ENCODE measurements at regions not wholly inside any gene's neighbourhood (a gene's known extent, or its start where the extent isn't known, plus 50 kb on each side); places are given as distances from the start of the nearest gene placed in this dataset.

DNA sequence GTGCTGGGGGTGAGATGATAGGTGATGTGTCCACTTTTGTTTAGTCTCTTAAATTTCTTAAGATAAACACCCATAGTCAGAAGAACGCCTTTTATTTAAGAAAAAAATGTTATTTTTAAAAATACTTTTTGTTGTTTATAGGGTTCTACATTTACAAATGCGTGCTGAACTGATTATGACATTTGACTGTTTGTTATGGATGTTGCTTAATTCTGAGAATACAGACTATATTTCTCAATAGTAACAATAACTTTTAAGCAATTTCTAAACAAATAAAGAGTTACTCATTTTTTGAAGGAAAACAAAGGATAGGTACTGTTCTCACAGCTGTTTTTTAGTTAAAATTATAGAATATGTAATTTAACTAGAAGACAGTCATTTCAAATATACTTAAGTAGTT is 249.9 kb upstream of the GBE1 start:
- Histone ChIP-seq H3K4me3 (ENCODE audit: low read length) (no peak overlapping the region), H3K27me3 (replicated peaks; ENCODE audit: control insufficient read depth, insufficient read depth, low read length) (no peaks in the 10 kb centered on the region), H3K9ac (ENCODE audit: low read length) (no peak overlapping the region), H3K36me3 (ENCODE audit: control insufficient read depth, insufficient read depth, low read length, severe bottlenecking) (no peaks in the 10 kb centered on the region), H3K9me3 (ENCODE audit: control insufficient read depth, low read length) (peaks cover 10% of the 10 kb centered on the region), H3K4me1 (ENCODE audit: control insufficient read depth, insufficient read depth, low read length) (peaks cover 5% of the 10 kb centered on the region)
- peak; percentile 60 for DNase-seq (ENCODE audit: low read depth)

DNA sequence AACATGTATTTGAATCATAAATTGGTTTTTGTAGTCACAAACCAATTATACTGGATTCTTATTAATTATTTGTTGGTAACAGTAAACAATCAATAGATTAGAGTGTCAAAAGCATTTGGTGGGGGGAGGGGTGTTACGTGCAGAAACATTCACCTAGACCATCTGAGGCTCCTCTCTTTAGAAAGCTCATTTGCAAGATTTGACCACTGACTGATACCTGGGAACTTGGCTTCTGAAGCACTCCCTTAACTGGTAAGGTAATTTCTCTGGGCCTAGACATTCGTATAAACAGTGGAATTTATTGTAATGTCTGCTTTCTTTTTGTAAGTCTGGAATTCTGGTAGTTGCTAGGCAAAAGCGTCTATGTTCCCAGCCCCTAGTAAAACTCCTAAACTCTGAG is 243.8 kb upstream of the GBE1 start:
- no peaks in the 10 kb centered on the region for H3K36me3 ChIP-seq (ENCODE audit: control insufficient read depth, insufficient read depth, low read length, severe bottlenecking)
- H3K4me1 ChIP-seq (ENCODE audit: control insufficient read depth, insufficient read depth, low read length), result peaks cover 16% of the 10 kb centered on the region
- no peak overlapping the region for H3K9ac ChIP-seq (ENCODE audit: low read length)
- DNase-seq (ENCODE audit: low read depth), result no peak
- no peak overlapping the region for H3K4me3 ChIP-seq (ENCODE audit: low read length)
- H3K9me3 ChIP-seq (ENCODE audit: control insufficient read depth, low read length), result peaks cover 10% of the 10 kb centered on the region
- no peaks in the 10 kb centered on the region for H3K27me3 ChIP-seq (replicated peaks; ENCODE audit: control insufficient read depth, insufficient read depth, low read length)

DNA sequence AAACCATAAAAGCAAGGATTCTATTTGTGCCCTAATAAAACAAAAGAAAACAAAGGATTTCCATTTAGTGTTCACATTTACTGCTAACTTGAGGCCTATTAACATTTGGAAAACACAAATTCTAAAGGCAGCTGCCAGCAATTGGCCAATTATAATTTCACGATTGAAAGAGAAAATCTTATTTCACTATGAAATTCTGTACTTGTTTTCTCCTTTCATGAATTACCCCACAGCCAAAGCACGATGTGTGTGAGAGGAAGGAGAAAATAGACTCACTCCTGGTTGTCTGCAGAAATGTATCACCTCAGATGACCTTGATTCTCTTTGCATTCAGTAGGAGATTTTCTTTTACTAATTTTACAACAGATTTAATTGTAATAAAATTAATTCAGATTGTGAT is 242.8 kb upstream of the GBE1 start:
- no peak for DNase-seq (ENCODE audit: low read depth)
- H3K27me3 ChIP-seq (replicated peaks; ENCODE audit: control insufficient read depth, insufficient read depth, low read length), result no peaks in the 10 kb centered on the region
- H3K9me3 ChIP-seq (ENCODE audit: control insufficient read depth, low read length), result peaks cover 10% of the 10 kb centered on the region
- H3K4me3 ChIP-seq (ENCODE audit: low read length), result no peak overlapping the region
- no peak overlapping the region for H3K9ac ChIP-seq (ENCODE audit: low read length)
- H3K4me1 ChIP-seq (ENCODE audit: control insufficient read depth, insufficient read depth, low read length), result peaks cover 16% of the 10 kb centered on the region
- H3K36me3 ChIP-seq (ENCODE audit: control insufficient read depth, insufficient read depth, low read length, severe bottlenecking), result no peaks in the 10 kb centered on the region

DNA sequence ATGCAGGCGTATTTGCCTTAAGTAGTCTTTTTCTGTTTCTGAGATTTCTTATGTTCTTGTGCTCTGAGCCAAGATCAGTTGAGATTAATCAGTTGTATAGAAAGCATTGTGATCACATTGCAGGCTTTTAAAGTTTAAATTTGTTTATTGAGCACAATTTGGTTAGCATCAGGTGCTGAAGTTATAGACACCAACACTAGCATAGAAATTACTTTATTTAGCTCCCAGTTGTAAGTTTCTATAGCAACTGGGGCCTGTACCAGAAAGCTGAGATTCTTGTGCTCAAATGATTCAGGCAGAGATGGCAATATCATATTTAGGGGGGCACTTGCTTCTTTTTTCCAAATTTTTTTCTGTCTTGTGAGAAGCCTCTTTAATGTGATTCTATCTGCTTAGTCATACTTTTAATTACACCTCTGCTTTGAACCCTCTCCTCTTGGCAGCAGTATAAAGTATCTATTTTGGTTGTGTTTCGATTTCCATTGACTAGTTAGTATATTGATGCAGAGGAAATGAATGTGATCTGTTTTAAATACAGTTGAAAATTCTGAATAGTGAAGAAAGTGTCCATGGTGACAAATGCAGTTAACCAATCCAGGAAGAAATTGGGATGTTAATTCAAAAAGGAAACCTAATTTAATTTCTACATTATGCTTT is 241.7 kb upstream of the GBE1 start:
- Histone ChIP-seq H3K9ac (ENCODE audit: low read length) (no peak overlapping the region), H3K4me3 (ENCODE audit: low read length) (no peak overlapping the region), H3K9me3 (ENCODE audit: control insufficient read depth, low read length) (peaks cover 10% of the 10 kb centered on the region), H3K27me3 (replicated peaks; ENCODE audit: control insufficient read depth, insufficient read depth, low read length) (no peaks in the 10 kb centered on the region), H3K36me3 (ENCODE audit: control insufficient read depth, insufficient read depth, low read length, severe bottlenecking) (no peaks in the 10 kb centered on the region), H3K4me1 (ENCODE audit: control insufficient read depth, insufficient read depth, low read length) (peaks cover 22% of the 10 kb centered on the region)
- no peak for DNase-seq (ENCODE audit: low read depth)

DNA sequence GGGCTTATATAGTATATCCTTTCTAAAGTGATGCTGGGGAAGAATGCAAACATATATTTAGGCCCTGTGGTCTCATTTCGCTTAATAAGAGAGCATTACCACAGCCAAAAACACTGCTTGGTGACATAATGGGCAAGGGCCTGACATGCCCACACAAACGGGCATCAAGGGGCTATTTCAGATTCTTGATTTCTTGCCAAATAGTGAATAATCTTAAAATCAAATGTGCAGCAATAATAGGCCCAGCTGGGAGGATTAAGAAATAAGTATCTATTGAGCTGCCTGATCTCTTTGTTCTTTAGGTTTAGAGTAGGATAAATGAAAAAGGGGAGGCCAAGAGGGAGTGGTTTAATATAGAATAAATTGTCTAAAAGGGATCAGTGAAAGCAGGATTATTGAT is 241.0 kb upstream of the GBE1 start:
- no peak for DNase-seq (ENCODE audit: low read depth)
- H3K4me1 ChIP-seq (ENCODE audit: control insufficient read depth, insufficient read depth, low read length), result peaks cover 25% of the 10 kb centered on the region
- H3K36me3 ChIP-seq (ENCODE audit: control insufficient read depth, insufficient read depth, low read length, severe bottlenecking), result no peaks in the 10 kb centered on the region
- no peak overlapping the region for H3K4me3 ChIP-seq (ENCODE audit: low read length)
- no peak overlapping the region for H3K9ac ChIP-seq (ENCODE audit: low read length)
- H3K27me3 ChIP-seq (replicated peaks; ENCODE audit: control insufficient read depth, insufficient read depth, low read length), result no peaks in the 10 kb centered on the region
- H3K9me3 ChIP-seq (ENCODE audit: control insufficient read depth, low read length), result peaks cover 6% of the 10 kb centered on the region

DNA sequence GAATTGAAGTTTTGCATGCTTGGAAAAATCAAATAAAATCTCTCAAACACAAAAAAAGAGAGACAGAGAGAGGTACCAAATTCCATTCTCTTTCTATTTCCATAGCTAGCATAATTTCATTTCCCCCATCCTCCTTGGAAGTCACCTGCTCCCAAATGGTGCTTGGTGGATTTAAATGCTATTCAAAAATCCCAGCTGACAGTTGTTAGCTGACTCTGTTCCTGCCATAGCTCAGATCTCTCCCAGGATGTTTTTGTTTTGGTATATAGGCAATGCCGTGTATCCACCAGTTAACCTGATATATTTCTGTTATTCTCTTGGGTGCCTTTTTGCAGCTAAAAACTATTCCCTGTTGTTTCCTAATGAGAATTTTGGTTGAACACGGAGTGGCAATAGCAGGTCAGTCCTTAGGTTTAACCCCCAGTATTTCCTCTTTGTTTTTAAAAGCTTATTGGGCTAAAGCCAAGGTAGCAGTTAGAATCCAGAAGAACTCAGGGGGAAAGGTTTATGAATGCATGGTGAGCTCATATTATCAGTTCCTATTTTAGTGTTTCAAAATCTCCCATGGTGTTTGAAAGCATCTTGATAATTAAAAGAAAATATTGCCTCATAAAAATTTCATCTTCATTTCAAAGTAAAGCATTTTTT is 240.0 kb upstream of the GBE1 start:
- Histone ChIP-seq H3K4me1 (ENCODE audit: control insufficient read depth, insufficient read depth, low read length) (peaks cover 28% of the 10 kb centered on the region), H3K4me3 (ENCODE audit: low read length) (no peak overlapping the region), H3K9ac (ENCODE audit: low read length) (no peak overlapping the region), H3K9me3 (ENCODE audit: control insufficient read depth, low read length) (no peaks in the 10 kb centered on the region), H3K27me3 (replicated peaks; ENCODE audit: control insufficient read depth, insufficient read depth, low read length) (no peaks in the 10 kb centered on the region), H3K36me3 (ENCODE audit: control insufficient read depth, insufficient read depth, low read length, severe bottlenecking) (no peaks in the 10 kb centered on the region)
- DNase-seq (ENCODE audit: low read depth), result peak; percentile 18

DNA sequence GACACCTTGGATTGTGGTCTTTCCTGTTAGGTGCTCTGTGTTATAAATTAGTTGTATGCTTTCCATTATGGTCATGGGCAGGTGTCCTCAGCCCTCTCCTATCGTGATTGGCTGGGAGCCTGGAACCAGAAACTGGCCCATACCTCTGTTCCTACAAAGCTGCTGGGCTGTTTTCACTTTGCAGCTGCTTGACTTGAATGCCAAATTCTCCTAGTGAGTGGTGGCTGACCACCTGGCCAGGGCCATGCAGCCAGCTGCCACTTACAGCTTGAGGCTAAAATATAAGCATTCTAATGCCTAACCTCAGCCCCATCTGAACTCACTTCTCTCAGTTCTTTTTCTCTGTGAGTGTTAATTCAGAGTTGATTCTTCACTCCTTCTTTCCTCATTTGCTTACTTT is 239.3 kb upstream of the GBE1 start:
- no peaks in the 10 kb centered on the region for H3K36me3 ChIP-seq (ENCODE audit: control insufficient read depth, insufficient read depth, low read length, severe bottlenecking)
- no peak overlapping the region for H3K9ac ChIP-seq (ENCODE audit: low read length)
- no peak overlapping the region for H3K4me3 ChIP-seq (ENCODE audit: low read length)
- H3K4me1 ChIP-seq (ENCODE audit: control insufficient read depth, insufficient read depth, low read length), result peaks cover 24% of the 10 kb centered on the region
- H3K27me3 ChIP-seq (replicated peaks; ENCODE audit: control insufficient read depth, insufficient read depth, low read length), result no peaks in the 10 kb centered on the region
- DNase-seq (ENCODE audit: low read depth), result no peak
- H3K9me3 ChIP-seq (ENCODE audit: control insufficient read depth, low read length), result no peaks in the 10 kb centered on the region

DNA sequence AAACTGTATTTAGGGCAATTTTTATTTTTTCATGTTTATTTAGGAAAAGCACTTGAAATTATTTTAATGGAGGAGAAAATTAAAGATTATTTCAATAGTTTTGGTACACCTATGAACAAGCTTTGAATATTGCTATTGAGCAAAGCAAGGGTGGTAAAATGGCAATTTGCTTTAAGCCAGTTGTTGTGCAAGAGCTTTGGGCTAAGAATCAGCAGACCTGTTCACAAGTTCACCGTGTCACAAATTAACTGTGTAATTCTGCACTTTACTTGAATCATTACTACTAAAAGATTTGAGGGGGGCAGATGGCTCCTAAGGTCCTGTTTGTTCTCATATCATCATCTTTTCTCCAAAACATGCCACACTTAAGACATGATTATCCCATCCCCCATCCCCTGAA is 238.9 kb upstream of the GBE1 start:
- Histone ChIP-seq H3K36me3 (ENCODE audit: control insufficient read depth, insufficient read depth, low read length, severe bottlenecking) (no peaks in the 10 kb centered on the region), H3K9me3 (ENCODE audit: control insufficient read depth, low read length) (no peaks in the 10 kb centered on the region), H3K9ac (ENCODE audit: low read length) (no peak overlapping the region), H3K4me3 (ENCODE audit: low read length) (no peak overlapping the region), H3K27me3 (replicated peaks; ENCODE audit: control insufficient read depth, insufficient read depth, low read length) (no peaks in the 10 kb centered on the region), H3K4me1 (ENCODE audit: control insufficient read depth, insufficient read depth, low read length) (peaks cover 20% of the 10 kb centered on the region)
- no peak for DNase-seq (ENCODE audit: low read depth)

DNA sequence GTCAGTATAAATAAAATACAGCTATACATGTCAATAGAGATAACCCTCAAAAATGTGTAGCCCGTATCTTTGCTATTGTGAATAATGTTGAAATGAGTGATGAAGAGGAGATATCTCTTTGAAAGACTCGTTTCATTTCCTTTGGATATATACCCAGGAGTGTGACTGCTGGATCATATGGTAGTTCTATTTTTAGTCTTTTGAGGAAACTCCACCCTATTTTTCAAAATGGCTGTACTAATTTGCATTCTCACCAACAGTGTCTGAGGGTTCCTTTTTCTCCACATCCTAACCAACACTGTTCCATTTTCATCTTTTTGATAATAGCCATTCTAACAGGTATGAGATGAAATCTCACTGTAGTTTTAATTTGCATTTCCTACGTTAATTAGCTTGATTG is 237.5 kb upstream of the GBE1 start:
- no peaks in the 10 kb centered on the region for H3K9me3 ChIP-seq (ENCODE audit: control insufficient read depth, low read length)
- no peak overlapping the region for H3K4me3 ChIP-seq (ENCODE audit: low read length)
- H3K4me1 ChIP-seq (ENCODE audit: control insufficient read depth, insufficient read depth, low read length), result peaks cover 19% of the 10 kb centered on the region
- H3K36me3 ChIP-seq (ENCODE audit: control insufficient read depth, insufficient read depth, low read length, severe bottlenecking), result no peaks in the 10 kb centered on the region
- H3K27me3 ChIP-seq (replicated peaks; ENCODE audit: control insufficient read depth, insufficient read depth, low read length), result no peaks in the 10 kb centered on the region
- H3K9ac ChIP-seq (ENCODE audit: low read length), result no peak overlapping the region
- DNase-seq (ENCODE audit: low read depth), result no peak

DNA sequence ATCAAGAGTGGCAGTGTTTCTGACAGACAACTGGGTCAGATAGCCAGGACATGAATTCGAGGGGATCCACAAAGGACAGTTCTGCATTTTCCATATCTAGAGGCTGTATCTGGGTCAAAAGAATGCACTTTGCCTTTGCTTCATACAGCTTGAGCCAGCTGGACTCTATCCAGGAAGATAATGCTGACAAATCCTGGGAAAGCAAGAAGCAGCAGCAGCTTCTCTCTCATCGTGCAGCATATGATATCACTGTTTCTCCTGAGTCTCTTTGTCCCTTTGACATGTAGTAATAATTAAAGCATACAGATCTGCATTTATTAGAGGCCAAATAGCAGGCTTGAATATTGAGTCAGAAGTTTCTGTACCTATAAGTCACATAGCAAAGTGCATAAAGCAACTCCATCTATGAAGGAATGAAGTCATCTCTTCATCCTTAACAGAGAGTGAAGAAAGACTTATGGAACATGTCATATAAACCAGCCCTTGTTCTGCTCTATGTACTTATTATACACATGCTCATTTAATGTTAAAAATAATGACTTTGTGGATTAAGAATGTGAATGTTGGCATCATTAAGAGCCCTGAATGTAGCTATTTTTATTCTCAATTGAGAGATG is 236.8 kb upstream of the GBE1 start:
- Histone ChIP-seq H3K36me3 (ENCODE audit: control insufficient read depth, insufficient read depth, low read length, severe bottlenecking) (no peaks in the 10 kb centered on the region), H3K9me3 (ENCODE audit: control insufficient read depth, low read length) (no peaks in the 10 kb centered on the region), H3K27me3 (replicated peaks; ENCODE audit: control insufficient read depth, insufficient read depth, low read length) (no peaks in the 10 kb centered on the region), H3K9ac (ENCODE audit: low read length) (no peak overlapping the region), H3K4me1 (ENCODE audit: control insufficient read depth, insufficient read depth, low read length) (peaks cover 19% of the 10 kb centered on the region), H3K4me3 (ENCODE audit: low read length) (no peak overlapping the region)
- DNase-seq (ENCODE audit: low read depth), result peak; percentile 61

DNA sequence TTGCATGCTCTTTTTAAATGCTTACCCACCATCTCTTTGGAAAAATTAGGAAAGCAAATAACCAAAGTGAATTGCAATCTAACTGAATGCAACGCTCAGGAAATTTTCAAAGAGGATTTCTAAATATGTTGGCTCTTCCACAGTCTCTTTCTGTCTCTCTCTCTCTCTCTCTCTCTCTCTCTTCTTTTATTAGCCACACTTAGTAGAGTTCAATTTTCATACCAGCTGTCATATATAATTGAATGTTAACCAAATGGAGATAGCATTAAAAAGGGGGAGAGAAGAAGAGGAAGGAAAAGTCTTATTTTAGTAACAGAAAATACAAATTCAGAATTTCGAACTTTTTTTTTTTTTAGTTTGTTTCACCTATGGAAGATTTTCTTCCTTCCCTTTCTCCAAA is 235.9 kb upstream of the GBE1 start:
- Histone ChIP-seq H3K9me3 (ENCODE audit: control insufficient read depth, low read length) (no peaks in the 10 kb centered on the region), H3K27me3 (replicated peaks; ENCODE audit: control insufficient read depth, insufficient read depth, low read length) (no peaks in the 10 kb centered on the region), H3K36me3 (ENCODE audit: control insufficient read depth, insufficient read depth, low read length, severe bottlenecking) (no peaks in the 10 kb centered on the region), H3K4me3 (ENCODE audit: low read length) (no peak overlapping the region), H3K9ac (ENCODE audit: low read length) (no peak overlapping the region), H3K4me1 (ENCODE audit: control insufficient read depth, insufficient read depth, low read length) (peaks cover 19% of the 10 kb centered on the region)
- DNase-seq (ENCODE audit: low read depth), result no peak
